ENCODE measurements at regions not wholly inside any gene's neighbourhood (a gene's known extent, or its start where the extent isn't known, plus 50 kb on each side); places are given as distances from the start of the nearest gene placed in this dataset.
"Not testable (repeated sequence)": the region's sequence is repeated elsewhere in the genome, so short reads cannot be mapped to it uniquely, and the experiment has no call there.

DNA sequence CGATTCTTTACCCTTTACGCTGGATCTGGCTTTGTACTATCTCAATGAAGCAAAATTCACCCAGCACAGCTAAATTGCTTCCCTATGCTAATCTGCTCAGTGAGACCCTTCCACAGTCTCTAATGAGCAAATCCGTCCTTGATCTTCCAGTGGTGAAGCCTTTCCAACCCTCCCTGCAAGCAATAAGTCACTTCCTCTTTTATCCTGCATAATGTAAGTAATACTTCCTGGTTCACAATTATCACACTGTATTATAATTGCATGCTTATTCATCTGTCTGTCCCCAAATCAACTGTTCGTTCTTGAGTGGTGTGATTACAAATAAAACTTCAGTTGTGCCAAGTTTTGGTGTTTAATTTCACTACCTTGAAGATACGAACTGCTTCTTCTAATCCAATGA is 404.0 kb downstream of the ADCYAP1 start:
- Mint-ChIP-seq H3K36me3 (no peaks in the 10 kb centered on the region), H3K27ac (no peak overlapping the region), H3K9me3 (no peaks in the 10 kb centered on the region), H3K4me3 (no peak overlapping the region), H3K4me1 (ENCODE audit: unreplicated experiment) (no peaks in the 10 kb centered on the region), H3K27me3 (no peaks in the 10 kb centered on the region)
- TF ChIP-seq, protein P1, sequence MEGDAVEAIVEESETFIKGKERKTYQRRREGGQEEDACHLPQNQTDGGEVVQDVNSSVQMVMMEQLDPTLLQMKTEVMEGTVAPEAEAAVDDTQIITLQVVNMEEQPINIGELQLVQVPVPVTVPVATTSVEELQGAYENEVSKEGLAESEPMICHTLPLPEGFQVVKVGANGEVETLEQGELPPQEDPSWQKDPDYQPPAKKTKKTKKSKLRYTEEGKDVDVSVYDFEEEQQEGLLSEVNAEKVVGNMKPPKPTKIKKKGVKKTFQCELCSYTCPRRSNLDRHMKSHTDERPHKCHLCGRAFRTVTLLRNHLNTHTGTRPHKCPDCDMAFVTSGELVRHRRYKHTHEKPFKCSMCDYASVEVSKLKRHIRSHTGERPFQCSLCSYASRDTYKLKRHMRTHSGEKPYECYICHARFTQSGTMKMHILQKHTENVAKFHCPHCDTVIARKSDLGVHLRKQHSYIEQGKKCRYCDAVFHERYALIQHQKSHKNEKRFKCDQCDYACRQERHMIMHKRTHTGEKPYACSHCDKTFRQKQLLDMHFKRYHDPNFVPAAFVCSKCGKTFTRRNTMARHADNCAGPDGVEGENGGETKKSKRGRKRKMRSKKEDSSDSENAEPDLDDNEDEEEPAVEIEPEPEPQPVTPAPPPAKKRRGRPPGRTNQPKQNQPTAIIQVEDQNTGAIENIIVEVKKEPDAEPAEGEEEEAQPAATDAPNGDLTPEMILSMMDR (conservative IDR thresholded peaks at IDR 0.05): no peak
- DNase-seq (ENCODE audit: extremely low spot score, unreplicated experiment): no peak

GRCh38 chr18:1311376-1311775 is 406.7 kb downstream of the ADCYAP1 start:
- Mint-ChIP-seq H3K4me3 (no peak overlapping the region), H3K27me3 (no peaks in the 10 kb centered on the region), H3K4me1 (ENCODE audit: unreplicated experiment) (no peaks in the 10 kb centered on the region), H3K9me3 (no peaks in the 10 kb centered on the region), H3K27ac (no peak overlapping the region), H3K36me3 (no peaks in the 10 kb centered on the region)
- DNase-seq (ENCODE audit: extremely low spot score, unreplicated experiment): no peak
- TF ChIP-seq, protein P1 (conservative IDR thresholded peaks at IDR 0.05): no peak

DNA sequence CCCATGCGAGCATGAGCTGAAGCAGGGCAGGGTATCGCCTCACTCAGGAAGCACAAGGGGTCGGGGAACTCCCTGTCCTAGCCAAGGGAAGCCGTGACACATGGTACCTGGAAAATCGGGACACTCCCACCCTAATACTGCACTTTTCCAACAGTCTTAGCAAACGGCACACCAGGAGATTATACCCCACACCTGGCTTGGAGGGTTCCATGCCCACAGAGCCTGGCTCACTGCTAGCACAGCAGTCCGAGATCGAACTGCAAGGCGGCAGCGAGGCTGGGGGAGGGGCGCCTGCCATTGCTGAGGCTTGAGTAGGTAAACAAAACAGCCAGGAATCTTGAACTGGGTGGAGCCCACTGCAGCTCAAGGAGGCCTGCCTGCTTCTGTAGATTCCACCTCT is 430.7 kb downstream of the ADCYAP1 start:
- H3K4me1 Mint-ChIP-seq (ENCODE audit: unreplicated experiment); DNase-seq (ENCODE audit: extremely low spot score, unreplicated experiment); H3K36me3 Mint-ChIP-seq; H3K27me3 Mint-ChIP-seq; H3K4me3 Mint-ChIP-seq; H3K27ac Mint-ChIP-seq; H3K9me3 Mint-ChIP-seq: not testable (repeated sequence)

- H3K9me3 Mint-ChIP-seq: peaks cover 4% of the 10 kb centered on the region
- no peak overlapping the region for H3K27ac Mint-ChIP-seq
- H3K4me3 Mint-ChIP-seq: no peak overlapping the region
- no peaks in the 10 kb centered on the region for H3K27me3 Mint-ChIP-seq
- DNase-seq (ENCODE audit: extremely low spot score, unreplicated experiment): no peak
- TF ChIP-seq, protein P1 (conservative IDR thresholded peaks at IDR 0.05): no peak
- H3K36me3 Mint-ChIP-seq: no peaks in the 10 kb centered on the region
- H3K4me1 Mint-ChIP-seq (ENCODE audit: unreplicated experiment): no peaks in the 10 kb centered on the region
Observed at GRCh38 chr18:1350931-1351450, 446.3 kb downstream of the ADCYAP1 start.

- Mint-ChIP-seq H3K27me3 (no peaks in the 10 kb centered on the region), H3K4me3 (no peak overlapping the region), H3K9me3 (peaks cover 4% of the 10 kb centered on the region), H3K27ac (no peak overlapping the region), H3K4me1 (ENCODE audit: unreplicated experiment) (no peaks in the 10 kb centered on the region), H3K36me3 (no peaks in the 10 kb centered on the region)
- TF ChIP-seq, protein P1 (conservative IDR thresholded peaks at IDR 0.05): no peak
- no peak for DNase-seq (ENCODE audit: extremely low spot score, unreplicated experiment)
Observed at GRCh38 chr18:1353025-1353424, 448.4 kb downstream of the ADCYAP1 start.

DNA sequence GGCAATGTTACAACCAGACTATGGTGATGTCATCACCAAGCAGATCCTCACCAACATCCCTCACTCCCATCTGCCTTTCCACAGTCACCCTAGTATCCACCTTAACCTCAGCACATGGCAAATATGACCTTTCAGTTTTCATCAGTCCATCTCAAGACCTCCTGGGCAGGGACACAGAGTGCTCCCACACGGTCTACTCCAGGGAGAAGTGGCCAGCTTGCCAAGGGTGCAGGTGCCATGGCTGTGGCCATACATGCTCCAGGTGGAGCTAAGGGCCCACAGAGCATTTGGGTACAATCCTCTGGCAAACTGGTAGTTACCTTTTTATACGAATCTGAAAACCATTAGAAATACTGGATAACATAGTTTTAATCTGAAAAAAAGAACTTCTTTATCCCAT is 453.1 kb downstream of the ADCYAP1 start:
- H3K36me3 Mint-ChIP-seq: no peaks in the 10 kb centered on the region
- no peak for DNase-seq (ENCODE audit: extremely low spot score, unreplicated experiment)
- no peaks in the 10 kb centered on the region for H3K27me3 Mint-ChIP-seq
- H3K4me1 Mint-ChIP-seq (ENCODE audit: unreplicated experiment): no peaks in the 10 kb centered on the region
- H3K27ac Mint-ChIP-seq: no peak overlapping the region
- H3K9me3 Mint-ChIP-seq: peaks cover 4% of the 10 kb centered on the region
- TF ChIP-seq, protein P1 (conservative IDR thresholded peaks at IDR 0.05): no peak
- H3K4me3 Mint-ChIP-seq: no peak overlapping the region
